IMR-90 (cell line): ENCODE measurements at regions not wholly inside any gene's neighbourhood (a gene's known extent, or its start where the extent isn't known, plus 50 kb on each side); places are given as distances from the start of the nearest gene placed in this dataset.

Source experiments
- BHLHE40 ChIP-seq: fragments of 150-350 bp; IDR thresholded peaks from 2 replicates; pipeline ENCODE4 v1.6.1; 2016; ENCODE audit warnings: mild to moderate bottlenecking, low read depth, low read length
- CEBPB ChIP-seq: IDR thresholded peaks from 2 replicates; pipeline ENCODE4 v1.6.1; 2012; ENCODE audit warnings: low read depth, low read length, improper control_type of control experiment
- CHD1 ChIP-seq: IDR thresholded peaks from 2 replicates; pipeline ENCODE4 v1.6.1; 2012; ENCODE audit warnings: low read depth, low read length, improper control_type of control experiment
- CTCF ChIP-seq: conservative IDR thresholded peaks from 2 replicates; pipeline ENCODE4 v1.5.1; 2012; ENCODE audit warnings: mild to moderate bottlenecking, low read depth, low read length, improper control_type of control experiment
- ELK1 ChIP-seq: fragments of 150-350 bp; IDR thresholded peaks from 2 replicates; pipeline ENCODE4 v1.6.1; 2016; ENCODE audit warnings: low read depth, mild to moderate bottlenecking, low read length, moderate library complexity, borderline replicate concordance
- FOS ChIP-seq: fragments of 150-350 bp; IDR thresholded peaks from 2 replicates; pipeline ENCODE4 v1.6.1; 2016; ENCODE audit warnings: low read depth, low read length
- MAFK ChIP-seq: IDR thresholded peaks from 2 replicates; pipeline ENCODE4 v1.6.1; 2012; ENCODE audit warnings: low read depth, low read length, improper control_type of control experiment
- MXI1 ChIP-seq: IDR thresholded peaks from 2 replicates; pipeline ENCODE4 v1.6.1; 2012; ENCODE audit warnings: low read depth, mild to moderate bottlenecking, low read length, moderate library complexity, borderline replicate concordance
- POLR2A ChIP-seq: IDR thresholded peaks from 2 replicates; pipeline ENCODE4 v1.6.1; 2012; ENCODE audit warnings: mild to moderate bottlenecking, low read depth, low read length
- RAD21 ChIP-seq: IDR thresholded peaks from 2 replicates; pipeline ENCODE4 v1.6.1; 2012; ENCODE audit warnings: low read length, improper control_type of control experiment
- RCOR1 ChIP-seq: IDR thresholded peaks from 2 replicates; pipeline ENCODE4 v1.6.1; 2012; ENCODE audit warnings: mild to moderate bottlenecking, low read length, improper control_type of control experiment; ENCODE audit not compliant: insufficient replicate concordance
- SMC3 ChIP-seq: fragments of 150-350 bp; IDR thresholded peaks from 2 replicates; pipeline ENCODE4 v1.6.1; 2016; ENCODE audit warnings: low read depth, mild to moderate bottlenecking, antibody characterized with exemption, low read length, moderate library complexity
- USF2 ChIP-seq: fragments of 150-350 bp; IDR thresholded peaks from 2 replicates; pipeline ENCODE4 v1.6.1; 2017; ENCODE audit warnings: mild to moderate bottlenecking, antibody characterized with exemption, low read length, low read depth

- no peak for TF ChIP-seq CTCF
- no peak for TF ChIP-seq USF2
- TF ChIP-seq RCOR1 = no peak
- TF ChIP-seq ELK1 = no peak
- TF ChIP-seq POLR2A = no peak
- no peak for TF ChIP-seq BHLHE40
- no peak for TF ChIP-seq CHD1
- TF ChIP-seq MAFK = no peak
- no peak for TF ChIP-seq SMC3
- TF ChIP-seq MXI1 = no peak
- no peak for TF ChIP-seq CEBPB
- no peak for TF ChIP-seq FOS
- TF ChIP-seq RAD21 = no peak
Measured at GRCh38 chr7:84589012-84589411, 394.4 kb upstream of the SEMA3A start.
